GM19397 (cell line): ENCODE measurements at regions not wholly inside any gene's neighbourhood (a gene's known extent, or its start where the extent isn't known, plus 50 kb on each side); places are given as distances from the start of the nearest gene placed in this dataset.

Experiments used
- ATAC-seq: cut with Tn5 transposase; IDR thresholded peaks from one replicate; pipeline ENCODE4 v1.9.1; 2021; ENCODE audit warnings: mild to moderate bottlenecking, moderate library complexity; ENCODE audit not compliant: unreplicated experiment

DNA sequence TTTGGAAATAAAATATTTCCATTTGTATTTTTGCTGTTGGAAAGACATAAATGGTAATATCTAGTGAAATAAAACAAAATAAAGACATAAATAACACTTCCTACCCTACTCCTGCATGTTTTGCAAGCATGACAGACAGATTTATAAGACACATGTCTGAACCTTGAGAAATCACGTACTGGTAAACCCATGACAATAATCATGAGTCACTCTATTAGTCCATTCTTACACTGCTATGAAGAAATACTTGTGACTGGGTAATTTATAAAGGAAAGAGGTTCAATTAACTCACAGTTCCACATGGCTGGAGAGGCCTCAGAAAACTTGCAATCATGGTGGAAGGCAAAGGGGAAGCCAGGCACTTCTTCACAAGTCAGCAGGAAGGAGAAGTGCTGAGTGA is 942.2 kb downstream of the REEP3 start:
- ATAC-seq: no peak

DNA sequence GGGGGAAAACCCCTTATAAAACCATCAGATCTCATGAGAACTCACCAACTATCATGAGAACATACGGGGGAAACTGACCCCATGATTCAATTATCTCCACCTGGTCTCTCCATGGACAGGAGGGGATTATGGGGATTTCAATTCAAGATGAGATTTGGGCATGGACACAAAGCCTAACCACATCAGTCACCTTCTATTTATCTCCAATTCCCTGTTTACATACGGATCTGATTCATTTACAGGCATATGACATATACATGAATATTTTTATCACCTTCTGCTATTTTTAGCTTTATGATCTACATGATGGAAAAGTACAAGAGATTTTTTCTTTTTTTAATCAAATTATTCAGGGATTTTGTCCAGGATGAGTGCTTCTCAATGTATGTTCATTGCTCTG is 944.5 kb downstream of the REEP3 start:
- no peak for ATAC-seq

DNA sequence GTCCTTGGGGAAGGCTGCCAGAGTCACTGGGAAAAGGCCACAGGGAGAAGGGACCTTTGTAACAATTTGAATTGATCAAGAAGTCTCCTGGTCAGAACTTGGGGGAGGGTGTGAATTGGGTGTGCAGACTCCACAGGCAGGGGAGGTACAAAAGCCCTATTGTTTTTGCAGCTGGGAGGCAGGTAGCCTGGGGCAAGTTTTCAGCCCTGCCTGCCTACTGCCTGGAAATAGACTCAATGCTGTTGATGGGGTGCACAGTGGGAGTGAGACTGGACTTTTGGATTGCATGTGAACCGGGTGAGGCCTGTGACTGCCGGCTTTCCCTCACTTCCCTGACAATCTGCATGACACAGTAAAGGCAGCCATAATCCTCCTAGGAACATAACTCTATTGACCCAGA is 947.0 kb downstream of the REEP3 start:
- no peak for ATAC-seq

DNA sequence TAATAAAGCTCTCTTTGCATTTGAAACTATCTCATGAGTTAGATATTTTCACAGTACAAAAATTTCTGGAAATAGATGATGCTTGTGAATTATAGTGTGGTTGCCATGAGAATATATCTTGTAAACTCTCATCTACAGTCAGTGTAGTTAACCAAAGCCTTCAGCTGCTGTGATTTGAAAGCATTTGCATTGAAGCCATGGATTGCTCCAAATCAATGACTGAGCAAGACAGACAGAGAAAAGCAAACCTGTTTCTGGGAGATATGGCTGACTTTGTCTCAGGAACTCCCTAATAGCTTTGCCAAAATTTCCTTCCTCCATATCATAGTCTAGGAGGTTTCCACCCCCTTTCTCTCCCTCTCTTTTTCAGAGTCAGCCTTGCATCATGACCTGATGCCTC is 955.3 kb downstream of the REEP3 start:
- no peak for ATAC-seq

DNA sequence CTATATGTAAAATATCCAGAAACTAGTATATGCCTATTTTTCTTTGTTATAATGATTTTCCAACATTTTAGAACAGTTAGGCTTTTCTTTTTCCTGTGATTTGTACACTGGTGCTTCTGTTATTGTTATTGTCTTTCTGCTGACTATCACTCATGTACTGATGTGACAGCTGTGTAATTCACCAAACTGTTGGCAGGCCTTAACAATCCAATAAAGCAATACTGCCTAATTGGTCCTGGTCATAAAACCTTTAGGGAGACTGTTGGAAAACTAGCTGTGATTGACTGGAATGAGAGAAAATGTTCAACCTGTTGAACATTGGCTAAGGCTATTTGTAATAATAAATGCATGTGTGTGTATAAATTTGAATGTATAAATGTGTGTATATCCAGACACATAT is 956.6 kb downstream of the REEP3 start:
- ATAC-seq: no peak

DNA sequence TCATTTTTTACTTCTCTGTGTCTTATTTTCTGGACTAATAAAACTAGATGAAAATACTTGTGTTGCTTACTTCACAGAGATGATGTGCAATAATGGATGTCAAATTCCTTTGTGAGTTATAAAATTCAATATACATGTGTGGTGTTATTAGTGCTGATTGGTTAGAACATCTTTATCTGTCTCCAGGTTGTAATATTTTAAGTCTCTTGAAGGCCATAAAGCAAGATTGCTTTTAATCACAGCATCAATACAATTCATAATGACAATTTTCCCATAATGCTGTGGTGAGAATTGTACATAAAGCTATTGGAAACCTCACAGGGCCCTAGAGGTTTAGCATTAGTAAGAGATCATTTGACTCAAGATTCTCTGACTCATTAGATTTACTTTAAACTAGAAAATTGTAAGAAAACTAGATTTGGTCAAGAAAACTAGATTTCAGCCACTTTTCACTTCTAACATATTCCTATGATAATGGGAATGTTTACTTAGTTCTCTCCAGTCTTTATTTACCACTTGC is 963.7 kb downstream of the REEP3 start:
- ATAC-seq: no peak

DNA sequence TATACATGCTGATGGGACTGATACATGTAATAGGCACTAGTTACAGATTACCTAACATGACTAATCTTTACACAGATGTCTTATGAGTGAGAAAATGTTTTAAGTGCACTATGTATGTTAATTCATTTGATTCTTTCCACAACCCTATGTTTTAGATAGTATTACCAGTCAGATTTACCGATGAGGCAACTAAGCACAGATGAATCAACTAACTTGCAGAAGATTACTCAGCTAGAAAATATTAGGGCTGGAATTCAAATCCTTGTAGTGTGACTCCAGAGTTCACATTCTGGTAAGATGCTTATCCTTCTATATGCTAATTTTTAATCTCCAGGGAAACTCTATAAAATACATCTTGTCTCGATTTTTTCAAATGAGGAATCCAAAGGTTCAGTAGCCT is 964.9 kb downstream of the REEP3 start:
- ATAC-seq: no peak

DNA sequence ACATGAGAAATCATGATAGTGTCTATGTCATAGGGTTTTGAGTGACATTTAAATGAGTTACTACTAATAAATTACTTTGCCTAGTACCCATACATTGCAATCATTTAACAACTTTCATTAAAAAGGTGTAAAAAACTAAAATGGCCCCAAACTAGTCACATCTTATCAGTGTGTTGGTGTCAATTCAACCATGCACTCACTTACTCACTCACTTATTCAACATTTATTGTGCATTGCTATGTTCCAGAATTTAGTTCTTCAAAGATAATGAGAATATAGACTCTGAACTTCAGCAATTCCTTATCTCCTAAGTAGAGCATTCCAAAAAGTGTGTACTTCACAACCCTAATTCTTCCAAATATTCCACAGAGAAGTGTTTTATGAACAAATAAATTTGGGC is 965.7 kb downstream of the REEP3 start:
- no peak for ATAC-seq

DNA sequence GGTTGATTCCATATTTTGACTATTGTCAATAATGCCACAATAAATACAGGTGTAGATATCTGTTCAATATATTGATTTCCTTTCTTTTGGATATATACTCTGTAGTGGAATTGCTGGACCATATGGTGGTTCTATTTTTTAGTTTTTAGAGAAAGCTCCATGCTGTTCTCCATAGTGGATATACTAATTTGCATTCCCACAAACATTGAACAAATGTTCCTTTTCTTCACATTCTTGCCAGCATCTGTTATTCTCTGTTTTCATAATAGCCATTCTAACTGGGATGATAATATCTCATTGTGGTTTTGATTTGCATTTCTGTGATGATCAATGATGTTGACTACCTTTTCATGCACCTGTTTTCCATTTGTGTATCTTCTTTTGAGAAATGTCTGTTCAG is 973.7 kb downstream of the REEP3 start:
- ATAC-seq: no peak

DNA sequence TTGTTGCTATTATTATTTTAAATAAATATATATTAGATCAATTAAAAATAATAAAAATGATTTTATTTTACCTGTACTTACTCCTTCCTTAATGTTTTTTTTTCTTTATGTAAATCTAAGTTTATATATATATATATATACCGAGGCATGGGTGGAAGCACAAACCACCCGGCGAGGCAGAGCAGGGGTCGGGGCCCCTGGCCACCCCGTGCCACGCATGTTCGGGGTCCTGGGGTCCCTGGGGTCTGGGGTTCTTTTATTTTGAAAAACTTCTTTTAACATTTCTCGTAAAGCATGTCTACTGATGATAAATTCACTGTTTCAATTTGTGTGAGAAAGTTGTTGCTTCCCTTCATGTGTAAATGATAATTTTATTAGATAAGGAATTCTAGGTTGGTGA is 976.1 kb downstream of the REEP3 start:
- ATAC-seq: no peak

DNA sequence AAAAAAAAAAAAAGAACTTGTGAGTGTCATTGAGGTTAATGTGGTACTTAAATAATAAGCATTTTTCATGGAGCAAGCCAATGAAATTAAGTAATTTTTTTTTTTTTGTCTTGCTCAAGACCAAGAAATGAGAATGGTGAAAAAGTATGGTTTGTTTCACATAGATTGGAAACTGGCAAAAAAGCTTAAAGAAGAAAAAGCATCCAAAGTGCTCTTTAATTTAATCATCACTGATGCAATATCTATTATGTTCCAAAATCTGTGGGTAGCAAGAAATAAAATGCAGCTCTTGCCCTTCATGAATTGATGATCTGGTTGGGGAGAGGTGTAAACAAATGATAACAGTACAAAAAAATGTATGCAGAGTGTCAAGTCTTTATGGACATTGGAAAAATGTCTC is 980.6 kb downstream of the REEP3 start:
- ATAC-seq: no peak

DNA sequence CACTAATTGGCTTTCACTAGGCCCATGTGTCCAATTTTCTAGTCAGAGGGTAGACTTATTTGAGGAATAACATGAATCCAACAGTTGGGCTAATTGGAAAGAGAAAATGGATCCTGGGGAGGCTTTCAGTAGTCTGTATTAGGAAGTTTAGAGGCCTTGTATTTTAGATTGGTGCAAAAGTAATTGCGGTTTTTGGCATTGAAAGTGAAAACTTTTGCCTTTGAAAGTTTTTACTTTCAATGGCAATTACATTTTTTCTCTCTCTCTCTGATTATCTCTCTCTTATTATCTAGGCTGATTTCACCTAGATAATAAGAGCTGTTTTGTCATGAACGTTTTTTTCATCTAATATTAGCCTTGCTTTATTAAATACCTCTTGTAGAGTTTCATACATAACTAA is 981.7 kb downstream of the REEP3 start:
- no peak for ATAC-seq

DNA sequence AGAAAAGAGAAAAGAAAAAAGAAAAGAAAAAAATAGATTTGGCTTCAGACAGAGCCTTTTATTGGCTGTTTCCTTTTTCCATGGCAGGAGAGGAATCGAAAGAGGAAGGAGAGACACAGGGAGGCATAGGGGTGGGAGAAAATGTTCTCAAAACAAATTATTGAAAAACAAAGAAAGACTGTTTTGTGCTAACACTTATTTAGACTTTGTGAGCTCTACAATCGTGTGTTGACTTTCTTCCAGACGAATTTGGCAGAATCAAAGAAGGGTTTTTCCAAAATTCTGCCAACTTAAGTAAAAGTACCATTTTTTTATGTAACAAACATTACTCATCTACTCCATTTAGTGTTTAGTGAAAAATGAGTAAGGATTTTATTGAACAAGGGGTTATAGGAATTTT is 982.2 kb downstream of the REEP3 start:
- ATAC-seq: no peak

DNA sequence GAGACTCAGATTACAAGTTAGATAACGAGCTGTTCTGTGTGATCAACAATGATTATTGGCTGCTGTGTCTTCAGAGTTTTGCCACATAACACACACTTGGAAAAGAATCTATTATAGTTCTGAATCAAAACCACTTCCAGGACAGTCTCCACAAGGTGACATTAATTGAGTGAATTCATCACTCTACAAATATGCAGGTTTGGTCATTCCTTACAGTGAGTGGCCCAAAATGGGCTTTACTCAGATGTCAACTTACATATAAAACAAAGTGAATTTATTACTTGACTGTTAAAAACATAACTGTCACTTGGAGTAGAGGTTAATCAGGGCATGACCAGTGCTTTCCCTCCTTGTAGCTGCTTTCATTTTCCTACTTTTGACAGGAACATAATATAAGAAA is 984.3 kb downstream of the REEP3 start:
- no peak for ATAC-seq

DNA sequence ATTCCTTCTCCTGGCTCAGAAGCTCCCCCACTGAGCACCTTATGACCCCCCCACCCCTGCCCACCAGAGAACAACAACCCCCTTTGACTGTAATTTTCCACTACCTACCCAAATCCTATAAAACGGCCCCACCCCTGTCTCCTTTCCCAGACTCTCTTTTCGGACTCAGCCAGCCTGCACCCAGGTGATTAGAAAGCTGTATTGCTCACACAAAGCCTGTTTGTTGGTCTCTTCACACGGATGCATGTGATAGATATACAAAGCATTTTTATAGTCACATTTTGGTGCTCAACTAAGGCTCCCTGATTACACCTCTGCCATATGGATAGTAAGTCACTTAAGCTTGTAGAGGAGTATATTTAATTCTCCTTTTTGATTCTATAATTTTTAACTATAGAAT is 985.8 kb downstream of the REEP3 start:
- ATAC-seq: no peak

DNA sequence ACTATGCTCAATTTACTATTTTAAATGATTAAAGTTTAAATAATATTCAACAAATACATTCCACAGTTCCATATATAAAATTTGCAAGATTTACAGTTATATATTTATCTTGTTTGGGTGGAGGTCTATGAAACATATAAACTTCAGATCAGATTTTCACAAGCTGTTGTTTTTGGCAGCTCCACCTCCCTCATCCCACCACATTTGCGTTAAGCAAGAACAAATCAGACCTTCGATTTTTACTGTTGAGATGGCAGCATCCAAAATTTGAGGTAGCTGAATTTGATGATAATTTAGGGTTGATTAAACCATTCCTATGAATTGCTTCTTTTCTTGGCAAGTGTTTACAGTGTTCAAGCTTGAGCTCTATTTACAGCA is 986.4 kb downstream of the REEP3 start:
- no peak for ATAC-seq

DNA sequence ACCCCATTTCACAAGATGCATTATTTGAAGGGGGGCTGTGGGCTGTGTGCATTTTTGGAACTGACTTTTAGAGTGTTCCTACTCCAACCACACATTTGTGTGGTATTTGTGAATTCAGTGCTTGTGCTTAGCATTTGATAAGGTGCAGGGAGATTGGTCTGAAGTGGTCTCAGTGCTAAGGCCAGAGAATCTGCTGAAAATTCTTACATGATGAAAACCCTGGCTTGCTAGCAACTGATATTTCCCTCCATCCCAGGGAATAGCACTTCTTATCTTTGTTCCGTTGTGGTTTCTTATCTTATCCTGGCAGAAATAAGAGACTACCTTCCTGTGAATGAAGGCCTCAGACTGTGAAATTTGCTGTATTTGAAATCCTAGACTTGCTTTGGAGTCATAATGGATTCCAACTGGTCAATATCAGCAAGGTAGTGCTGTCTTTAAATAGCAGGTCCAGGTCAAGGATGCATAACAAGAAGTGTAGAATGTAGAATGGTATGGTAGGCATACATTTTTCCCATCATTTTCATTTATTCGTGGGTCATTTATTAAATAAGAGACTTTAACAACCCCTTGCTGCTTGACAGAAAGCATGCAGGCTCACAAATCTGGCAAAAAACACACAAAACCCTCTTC is 986.9 kb downstream of the REEP3 start:
- ATAC-seq: no peak

DNA sequence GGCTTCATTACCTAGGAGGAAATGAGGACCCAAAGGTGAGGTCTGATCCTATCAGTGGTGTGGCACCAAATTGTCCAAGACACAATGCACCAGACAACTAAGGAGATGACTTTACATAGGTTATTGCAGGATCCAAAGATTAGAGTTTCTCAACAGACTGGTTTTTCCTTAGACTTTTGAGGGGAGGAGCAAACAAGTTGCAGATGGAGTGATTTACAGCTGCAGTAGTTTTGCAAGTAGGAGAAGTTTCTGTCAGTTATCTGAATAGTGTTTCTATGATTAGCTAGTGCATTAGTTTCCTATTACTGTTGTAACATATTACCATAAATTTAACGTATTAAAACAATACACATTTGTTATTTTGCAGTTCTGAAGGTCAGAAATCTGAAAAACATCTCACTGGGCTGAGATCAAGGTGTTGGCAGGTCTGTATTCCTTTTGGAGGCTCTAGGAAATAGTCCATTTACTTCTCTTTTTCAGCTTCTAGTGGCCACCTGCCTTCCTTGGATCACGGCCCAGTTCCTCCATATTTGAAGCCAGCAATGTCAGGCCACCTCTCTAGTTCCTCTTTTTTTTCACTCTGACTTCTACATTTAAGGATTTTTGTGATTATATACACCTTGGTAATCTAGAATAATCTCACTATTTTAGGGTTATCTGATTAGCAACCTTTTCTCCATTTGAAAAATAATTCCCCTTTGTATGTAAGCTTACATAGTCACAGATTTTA is 994.9 kb downstream of the REEP3 start:
- no peak for ATAC-seq

DNA sequence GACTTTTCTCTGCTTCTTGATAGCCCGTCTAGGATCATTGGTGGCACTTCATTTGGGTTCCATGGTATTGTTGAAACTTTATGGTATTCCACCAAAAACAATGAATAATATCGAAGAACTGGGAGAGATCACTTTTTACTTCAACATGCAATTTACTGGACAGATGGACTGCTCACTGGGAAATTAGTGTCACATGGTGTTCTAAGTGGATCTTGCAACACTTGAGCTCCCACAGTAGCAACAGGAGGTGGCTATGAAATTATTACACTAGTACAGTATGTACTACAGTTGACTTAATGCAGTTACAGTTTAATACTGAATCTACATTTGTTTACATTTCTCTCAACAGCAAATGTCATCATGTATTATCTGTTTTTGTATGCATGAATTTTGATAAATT is 997.3 kb downstream of the REEP3 start:
- ATAC-seq: no peak

DNA sequence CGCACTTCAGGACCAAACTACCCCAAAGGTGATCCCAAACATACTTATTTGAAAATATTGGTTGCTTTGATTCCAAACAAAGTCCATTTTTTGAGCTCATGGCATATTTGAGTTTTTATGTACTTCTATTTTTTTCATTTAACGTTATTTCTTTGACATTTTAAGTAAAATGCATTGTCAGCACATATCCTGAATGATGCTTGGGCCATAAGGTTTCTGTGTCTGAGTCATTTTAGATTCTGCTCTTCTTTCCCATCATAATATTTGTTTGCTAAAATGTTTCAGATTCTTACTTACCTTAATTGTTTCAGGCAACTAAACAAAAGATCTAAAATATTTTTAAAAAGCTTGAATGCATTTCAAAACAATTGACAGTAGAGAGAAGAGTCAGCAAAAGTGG is 998.2 kb downstream of the REEP3 start:
- no peak for ATAC-seq

DNA sequence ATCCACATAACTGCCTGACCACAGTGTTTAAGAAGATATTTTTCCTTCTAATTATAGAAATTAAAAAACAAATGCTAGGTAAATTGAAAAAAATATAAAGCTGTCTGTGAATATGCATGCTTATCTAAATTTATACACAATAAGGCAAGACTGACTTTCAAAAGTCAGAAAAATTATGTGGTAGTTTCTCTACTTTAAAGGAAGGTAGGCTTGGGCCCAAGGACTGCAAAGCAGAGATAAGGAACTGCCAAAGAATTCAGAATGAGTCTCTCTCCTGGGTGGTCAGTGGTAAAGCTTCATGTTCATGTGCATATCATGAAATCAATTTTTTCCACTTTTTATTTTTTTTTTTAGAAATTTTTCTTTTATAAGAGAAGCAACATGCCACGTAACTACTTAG is 998.6 kb downstream of the REEP3 start:
- no peak for ATAC-seq

DNA sequence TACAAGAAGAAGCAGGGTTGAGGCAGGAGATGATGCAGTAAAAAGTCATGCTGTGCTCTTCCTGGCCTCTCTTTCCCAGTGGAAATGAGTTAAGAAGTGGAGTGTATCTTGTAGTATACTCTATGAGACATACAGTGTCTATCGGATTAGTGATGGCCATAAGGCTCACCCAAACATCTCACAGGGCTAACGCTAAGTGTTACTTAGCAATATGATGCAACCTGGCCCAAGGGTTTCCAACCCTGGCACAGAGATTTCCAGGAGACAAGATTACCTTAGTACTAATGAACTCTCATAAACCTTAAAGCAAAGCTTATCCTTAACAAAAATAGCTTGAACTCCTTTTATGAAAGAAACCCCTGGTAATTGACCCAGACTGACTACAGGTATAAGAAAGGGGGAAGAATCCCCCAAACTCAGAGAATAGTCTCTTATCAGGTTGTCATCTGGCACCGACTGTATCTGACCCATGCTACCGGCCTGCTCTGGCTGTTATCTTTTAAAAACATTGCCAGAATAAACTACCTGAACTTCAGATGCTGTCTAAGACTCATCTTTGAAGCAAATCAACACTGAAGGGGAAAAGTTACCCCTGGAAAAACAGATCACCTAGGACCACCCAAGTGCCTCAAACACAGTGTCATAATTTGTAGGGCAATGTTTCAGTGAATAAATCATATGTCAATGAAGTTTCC is 1002.0 kb downstream of the REEP3 start:
- ATAC-seq: no peak
